ENCODE measurements at regions not wholly inside any gene's neighbourhood (a gene's known extent, or its start where the extent isn't known, plus 50 kb on each side); places are given as distances from the start of the nearest gene placed in this dataset.

DNA sequence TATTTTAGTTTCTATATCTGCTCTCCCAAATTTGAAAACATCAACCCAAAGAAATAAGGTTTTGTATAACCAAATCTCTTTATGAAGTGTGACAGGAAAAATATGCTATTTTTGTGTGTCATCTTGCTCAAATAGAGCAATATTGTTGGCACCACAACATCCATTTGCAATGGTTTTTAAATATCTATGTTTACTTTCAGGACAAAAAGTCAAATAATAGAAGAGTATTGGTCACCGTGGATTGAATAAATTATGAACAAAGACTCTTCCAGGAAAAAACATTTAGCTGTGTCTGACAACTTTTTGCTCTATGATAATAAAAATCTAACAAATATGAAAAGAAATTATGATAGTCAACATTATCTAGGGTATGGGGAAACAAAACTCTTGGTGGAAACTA, 439.2 kb downstream of the BTG1 start:
- no peak for TF ChIP-seq GATA3 (IDR thresholded peaks at IDR 0.05; ENCODE audit: low read depth, low read length)
- TF ChIP-seq GATA2 (IDR thresholded peaks at IDR 0.05; ENCODE audit: low read depth, low read length): no peak
